ENCODE measurements at regions not wholly inside any gene's neighbourhood (a gene's known extent, or its start where the extent isn't known, plus 50 kb on each side); places are given as distances from the start of the nearest gene placed in this dataset.

- TF ChIP-seq CTCF (IDR thresholded peaks at IDR 0.05; ENCODE audit: poor library complexity) (no peak), EZH2 (IDR thresholded peaks at IDR 0.05; ENCODE audit: borderline replicate concordance) (no peak)
Measured at GRCh38 chr5:154624341-154624740, 130.8 kb upstream of the LARP1 start.

All from hepatocyte (in vitro differentiated cells).